ENCODE measurements at regions not wholly inside any gene's neighbourhood (a gene's known extent, or its start where the extent isn't known, plus 50 kb on each side); places are given as distances from the start of the nearest gene placed in this dataset.

DNA sequence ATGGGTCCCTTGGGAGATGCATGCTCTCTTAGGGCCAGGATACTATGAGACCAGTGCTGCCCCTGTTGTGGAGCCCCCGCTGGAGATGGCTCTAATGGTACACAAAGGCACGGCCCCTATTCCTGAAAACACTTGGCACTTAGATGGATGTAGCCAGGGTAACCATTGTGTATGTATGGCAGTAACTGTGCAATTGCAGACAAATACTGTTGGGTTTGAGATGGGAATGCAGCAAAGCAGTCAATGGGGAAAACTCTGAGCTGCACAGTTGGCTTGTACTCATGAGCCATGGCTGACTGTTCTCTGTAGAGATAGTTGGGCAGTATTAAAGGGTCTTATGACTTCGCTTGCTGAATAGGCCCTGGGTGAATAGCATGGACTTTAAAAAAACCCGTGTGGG is 67.9 kb upstream of the NPAP1 start:
- TF ChIP-seq, protein P1, sequence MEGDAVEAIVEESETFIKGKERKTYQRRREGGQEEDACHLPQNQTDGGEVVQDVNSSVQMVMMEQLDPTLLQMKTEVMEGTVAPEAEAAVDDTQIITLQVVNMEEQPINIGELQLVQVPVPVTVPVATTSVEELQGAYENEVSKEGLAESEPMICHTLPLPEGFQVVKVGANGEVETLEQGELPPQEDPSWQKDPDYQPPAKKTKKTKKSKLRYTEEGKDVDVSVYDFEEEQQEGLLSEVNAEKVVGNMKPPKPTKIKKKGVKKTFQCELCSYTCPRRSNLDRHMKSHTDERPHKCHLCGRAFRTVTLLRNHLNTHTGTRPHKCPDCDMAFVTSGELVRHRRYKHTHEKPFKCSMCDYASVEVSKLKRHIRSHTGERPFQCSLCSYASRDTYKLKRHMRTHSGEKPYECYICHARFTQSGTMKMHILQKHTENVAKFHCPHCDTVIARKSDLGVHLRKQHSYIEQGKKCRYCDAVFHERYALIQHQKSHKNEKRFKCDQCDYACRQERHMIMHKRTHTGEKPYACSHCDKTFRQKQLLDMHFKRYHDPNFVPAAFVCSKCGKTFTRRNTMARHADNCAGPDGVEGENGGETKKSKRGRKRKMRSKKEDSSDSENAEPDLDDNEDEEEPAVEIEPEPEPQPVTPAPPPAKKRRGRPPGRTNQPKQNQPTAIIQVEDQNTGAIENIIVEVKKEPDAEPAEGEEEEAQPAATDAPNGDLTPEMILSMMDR (IDR thresholded peaks at IDR 0.05), result no peak
- TF ChIP-seq POLR2A (IDR thresholded peaks at IDR 0.05) (no peak), POLR2AphosphoS5 (IDR thresholded peaks at IDR 0.05) (no peak)

Data from breast epithelium (tissue), 3 donors.